Ammon's horn (tissue), 1 donor: ENCODE measurements at regions not wholly inside any gene's neighbourhood (a gene's known extent, or its start where the extent isn't known, plus 50 kb on each side); places are given as distances from the start of the nearest gene placed in this dataset.

Experiments
- DNase-seq: peaks from one replicate; pipeline ENCODE4 v3.0.0-alpha.2; 2016; ENCODE audit warnings: low spot score

DNA sequence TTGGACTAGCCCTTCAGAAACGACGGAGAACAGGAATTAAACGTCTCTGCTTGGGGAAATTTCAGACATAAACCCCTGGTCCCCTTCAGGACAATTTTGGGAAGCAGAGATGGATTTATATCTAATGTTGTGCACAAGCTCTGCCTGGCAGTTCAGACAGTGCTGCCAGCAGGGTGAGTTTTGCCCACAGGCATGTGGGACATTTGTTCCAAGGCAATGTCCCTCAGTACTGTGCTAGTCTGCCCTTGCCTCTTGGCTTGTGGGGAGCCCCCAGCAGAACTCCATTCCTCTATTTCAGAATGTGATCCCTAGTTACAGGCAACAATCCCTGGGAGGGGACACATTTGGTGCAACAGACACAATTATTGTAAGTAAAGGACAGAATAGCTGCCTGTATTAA, 76.5 kb upstream of the GPR12 start:
- no peak for DNase-seq

DNA sequence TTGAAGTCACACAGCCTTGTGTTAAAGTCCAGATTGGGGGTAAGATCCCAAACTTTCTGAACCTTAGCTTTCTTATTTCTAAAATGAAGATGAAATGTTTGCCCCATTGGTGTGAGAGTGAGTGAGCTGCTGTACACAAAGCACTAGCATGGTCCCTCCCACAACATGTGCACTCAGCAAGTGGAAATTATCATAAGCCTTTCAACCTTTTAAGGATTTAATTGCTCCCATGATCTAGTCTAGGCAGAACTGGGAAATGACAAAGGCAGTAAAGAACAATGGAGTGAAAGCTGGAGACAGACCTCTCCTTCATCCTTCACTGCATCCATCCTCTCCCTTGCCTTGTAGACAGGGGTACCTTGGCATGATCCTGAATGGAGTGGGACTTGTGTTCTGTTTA, 76.0 kb upstream of the GPR12 start:
- DNase-seq, result no peak

DNA sequence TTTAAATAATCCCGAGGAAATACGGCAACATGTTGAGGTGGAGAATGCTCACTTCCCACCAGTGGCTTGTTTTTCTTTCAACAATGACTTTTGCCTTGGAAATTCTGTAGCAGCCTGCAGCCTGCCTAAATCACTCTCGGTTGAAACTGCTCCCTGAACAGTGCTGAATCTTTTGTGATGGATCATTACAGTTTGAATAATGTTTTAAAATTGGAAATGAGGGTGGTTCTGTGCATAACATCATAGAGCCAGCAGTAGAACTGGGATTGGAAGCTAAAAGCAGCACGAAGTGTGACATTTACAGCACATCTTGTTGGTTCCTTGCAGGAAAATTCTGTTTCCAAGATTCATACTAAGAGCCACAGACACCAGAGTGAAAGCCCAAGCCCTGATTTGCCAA, 74.1 kb upstream of the GPR12 start:
- DNase-seq, result no peak

DNA sequence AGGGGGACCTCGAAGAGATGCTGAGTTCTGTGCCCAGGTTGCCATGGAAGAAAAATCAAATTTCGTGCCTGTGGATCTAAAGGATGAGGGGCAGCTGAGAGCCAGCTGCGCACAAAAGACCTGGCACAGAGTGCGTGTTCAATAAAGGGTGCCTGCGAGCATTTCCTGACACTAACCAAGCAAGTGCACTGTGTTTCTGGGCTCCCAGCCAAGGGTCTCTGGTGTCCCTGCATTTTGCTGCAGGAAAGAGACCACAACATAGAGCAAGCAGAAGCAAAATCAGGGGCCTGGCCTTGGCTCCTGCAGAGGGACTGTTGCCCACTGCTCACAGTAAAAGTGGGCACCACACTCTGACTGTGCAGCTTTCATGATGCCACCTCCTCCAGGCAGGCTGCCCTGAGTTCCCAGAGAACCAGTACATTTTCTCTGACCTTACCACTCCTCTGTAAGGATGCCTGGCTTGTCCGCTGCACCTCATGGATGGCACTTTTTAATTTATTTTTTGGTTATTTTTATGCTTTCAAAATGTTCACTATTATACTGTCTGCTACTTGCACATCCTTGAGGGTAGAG, 70.8 kb upstream of the GPR12 start:
- DNase-seq, result no peak

DNA sequence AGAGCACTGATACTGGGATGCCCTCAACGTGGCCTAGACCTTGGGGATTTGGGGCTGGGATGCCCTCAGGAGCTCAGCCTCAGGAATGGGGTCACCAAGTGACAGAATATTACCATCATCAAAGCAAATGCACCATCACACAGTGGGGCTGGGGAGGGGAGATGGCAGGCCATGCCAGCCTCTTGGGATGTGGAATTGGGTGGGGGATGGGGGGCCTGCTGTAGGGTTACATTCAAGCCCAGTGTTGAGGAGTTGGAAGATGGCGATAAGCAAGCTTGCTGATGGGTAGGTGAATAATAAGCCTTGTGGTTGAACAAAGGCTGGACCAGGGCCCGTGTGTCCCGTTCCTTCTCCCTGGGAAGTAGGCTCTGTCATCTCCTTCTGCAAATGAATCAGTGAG, 69.1 kb upstream of the GPR12 start:
- no peak for DNase-seq

DNA sequence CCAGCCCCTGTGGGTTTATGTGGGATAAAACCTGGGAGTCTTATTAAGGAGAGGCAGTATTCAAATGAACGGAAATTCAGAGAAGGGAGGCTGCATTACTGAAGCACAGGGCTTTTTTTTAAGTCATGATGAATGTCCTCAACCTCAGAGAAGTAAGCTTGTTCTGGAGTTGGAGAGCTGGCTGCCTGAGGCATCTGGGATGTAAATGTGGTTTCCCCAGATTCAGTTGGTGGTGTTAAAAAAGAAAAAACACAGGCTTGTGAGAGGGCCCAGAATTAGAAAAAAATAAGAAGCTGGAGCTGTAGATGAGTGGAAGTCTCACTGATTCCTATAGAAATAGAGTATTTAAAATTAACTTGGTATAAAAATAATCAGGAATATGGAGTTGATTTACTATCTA, 64.0 kb upstream of the GPR12 start:
- no peak for DNase-seq

DNA sequence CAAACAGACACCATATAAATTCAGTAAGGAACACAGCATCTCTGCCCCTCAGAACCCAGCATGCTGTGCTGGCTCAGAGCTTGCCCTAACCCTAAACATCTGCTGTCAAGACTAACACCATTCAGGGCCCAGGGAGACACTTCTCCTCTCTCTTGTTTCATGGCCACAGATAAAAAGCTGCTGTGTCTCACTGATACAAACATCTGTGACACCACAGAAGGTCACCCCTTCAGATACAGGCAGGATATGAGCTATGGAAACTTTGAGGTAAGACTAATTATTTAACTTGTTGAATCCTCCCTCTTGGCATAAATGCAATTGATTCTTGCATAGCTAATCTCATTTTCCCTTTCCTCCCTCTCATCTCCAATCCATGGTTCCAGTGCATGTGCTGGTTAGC, 61.6 kb upstream of the GPR12 start:
- DNase-seq, result no peak

DNA sequence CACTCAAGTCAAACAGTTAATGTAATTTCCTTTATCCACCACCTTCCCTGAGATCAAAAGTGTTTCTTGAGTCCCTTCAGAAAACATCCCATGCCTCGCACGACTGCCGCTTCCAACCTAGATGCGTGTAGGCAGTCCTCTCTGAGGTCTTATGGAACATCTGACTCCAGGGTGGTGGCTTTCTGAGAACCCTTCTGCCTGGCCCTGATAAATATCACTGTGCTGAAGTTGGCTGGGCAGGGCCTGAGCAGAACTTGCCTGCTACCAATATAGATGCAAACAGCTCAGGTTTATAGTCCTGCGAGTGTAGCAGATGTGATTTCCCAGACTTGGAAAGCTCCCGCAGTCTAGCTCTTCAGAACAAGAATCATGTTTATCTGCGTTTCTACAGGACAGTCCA, 61.1 kb upstream of the GPR12 start:
- DNase-seq, result no peak

DNA sequence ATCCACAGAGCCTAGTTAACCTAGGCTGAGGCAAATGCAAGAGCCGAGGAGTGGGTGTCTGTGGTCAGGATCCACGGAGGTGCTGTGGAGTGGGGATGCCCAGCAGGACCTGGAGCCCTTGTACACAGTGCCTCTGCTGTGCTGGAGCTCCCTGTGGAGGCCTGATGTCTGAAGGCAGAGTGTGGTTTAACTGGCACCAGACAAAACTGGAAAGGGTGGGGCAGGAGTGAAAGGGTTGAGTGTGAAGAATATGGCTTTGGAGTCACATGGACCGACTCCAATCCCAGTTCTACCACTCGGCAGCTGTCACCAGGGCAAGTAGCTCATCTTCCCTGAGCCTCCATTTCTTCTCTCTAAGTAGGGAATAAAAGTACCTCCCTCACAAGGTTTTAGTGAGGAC, 60.3 kb upstream of the GPR12 start:
- DNase-seq, result no peak

DNA sequence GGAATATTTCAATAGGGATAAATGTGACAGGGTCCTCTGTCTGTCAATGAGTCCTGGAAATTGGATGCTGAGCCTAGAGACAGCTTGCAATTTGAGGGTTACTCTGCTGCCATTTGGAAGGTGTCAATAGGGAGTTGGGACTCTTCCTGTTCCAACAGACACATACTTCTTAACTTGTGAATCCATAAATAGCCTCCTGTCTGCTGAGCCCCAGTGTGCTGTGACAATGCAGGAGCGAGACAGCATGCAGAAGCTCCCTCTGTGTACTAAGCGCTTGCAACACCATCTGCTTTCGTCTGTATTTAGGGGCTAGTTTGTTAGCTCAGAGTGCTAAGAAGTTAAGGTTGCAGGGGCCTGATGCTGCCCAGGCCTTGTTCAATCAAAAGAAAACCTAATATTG, 58.5 kb upstream of the GPR12 start:
- DNase-seq, result peak; percentile 69

DNA sequence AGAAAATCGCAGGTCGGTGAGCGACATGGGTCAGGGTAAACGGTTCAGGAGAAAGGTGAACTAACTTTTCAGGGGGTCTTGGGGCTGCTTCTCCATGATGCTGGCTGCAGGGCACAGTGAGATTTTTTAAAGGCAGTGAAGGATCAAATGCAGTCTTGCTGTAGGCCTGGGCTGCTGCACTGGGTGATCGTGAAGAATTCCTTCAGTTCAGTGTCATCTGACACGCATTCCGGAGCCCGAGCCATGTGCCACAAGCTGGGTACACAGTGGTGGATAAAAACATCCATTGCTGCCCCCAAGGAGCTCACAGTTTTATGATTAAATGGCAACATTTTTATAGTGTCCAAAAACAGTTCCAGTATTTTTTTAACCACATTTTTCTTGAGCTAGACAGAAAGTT, 56.3 kb upstream of the GPR12 start:
- no peak for DNase-seq

DNA sequence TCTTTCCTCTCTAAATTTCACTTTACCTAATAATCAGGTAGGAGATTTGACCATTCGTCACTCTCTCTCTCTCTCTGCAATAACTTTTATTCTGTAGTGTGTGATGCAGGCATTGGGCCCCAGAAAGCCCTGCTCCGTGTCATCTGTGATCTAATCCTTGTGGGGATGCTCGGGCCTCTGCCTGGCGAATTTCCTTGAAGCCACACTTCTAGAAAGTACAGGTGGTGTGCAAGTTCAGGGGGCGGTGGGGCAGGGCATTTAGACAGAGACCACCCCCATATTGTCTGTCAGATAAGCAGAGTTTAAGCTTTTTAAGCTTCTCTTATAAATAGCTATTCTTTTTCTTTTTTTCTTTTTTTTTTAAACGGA, 53.4 kb upstream of the GPR12 start:
- no peak for DNase-seq

DNA sequence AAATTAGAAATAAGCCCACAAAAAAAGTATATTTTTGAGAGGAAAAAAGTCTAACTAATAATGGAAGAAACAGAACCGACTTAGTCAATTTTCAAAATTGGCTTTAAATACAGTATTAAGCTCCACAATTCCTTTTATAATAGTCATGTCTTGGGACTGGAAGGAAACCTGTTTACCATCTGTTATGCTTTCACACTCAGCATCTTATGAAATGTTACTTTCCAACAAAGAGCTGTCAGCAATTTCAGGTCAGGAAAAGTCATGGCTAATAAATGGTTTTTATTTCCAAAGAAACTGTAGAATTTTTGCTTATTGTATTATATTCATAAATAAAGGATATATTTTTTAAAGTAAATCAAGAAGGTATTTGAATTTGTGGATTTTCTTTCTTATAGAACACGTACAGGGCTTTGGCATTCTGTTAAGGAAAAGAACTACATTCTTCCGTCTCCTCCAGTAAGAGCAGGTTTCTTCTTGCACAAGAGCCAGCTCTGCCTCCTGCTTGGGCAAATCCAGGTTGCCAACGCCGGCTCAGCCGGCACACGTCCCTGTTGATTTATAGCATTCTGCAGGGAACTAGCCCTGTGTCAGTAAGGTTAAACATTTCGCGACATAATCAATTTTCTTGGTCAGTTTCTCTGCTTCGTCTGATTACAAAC, 52.9 kb upstream of the GPR12 start:
- no peak for DNase-seq

DNA sequence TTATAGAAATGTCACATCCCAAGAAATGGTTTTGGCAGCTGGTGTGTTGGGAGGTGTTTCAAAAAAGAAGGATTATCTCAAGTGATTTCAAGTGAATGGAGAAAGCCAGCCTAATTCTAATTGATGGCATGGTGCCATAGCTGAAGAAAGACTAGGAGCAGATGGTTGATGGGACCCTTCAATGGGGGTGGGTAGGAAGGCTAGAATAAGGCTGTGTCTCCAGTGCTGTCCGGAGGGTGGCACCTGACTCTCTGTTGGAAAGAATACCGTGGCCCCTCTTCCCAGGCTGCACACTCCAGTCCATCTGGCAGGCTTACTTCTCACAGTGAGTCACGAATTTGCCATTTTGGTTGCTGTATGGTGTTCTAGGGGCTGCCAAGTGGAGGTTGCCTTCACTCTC, 51.0 kb upstream of the GPR12 start:
- DNase-seq, result peak; percentile 23
